ENCODE measurements at regions not wholly inside any gene's neighbourhood (a gene's known extent, or its start where the extent isn't known, plus 50 kb on each side); places are given as distances from the start of the nearest gene placed in this dataset.
A peak's percentile ranks its signal among the peaks of the same experiment; 100 is the strongest.

GRCh38 chr16:55204923-55205322, 119.1 kb upstream of the IRX6 start:
- peaks cover 1% of the 10 kb centered on the region for H3K27me3 Mint-ChIP-seq (ENCODE audit: insufficient read depth, low read depth, poor library complexity)
- no peaks in the 10 kb centered on the region for H3K9me3 Mint-ChIP-seq
- H3K36me3 Mint-ChIP-seq (ENCODE audit: low read depth), result no peaks in the 10 kb centered on the region
- DNase-seq (ENCODE audit: low spot score) (no peak), ATAC-seq (no peak)
- H3K9me2 ChIP-seq (ENCODE audit: insufficient read depth), result no peaks in the 10 kb centered on the region
- no peak overlapping the region for H3K27ac ChIP-seq (ENCODE audit: low read depth)
- TF ChIP-seq ZNF462 (CRISPR knock-in tag; IDR thresholded peaks at IDR 0.05), result no peak
- TF ChIP-seq EZH2phosphoT487 (IDR thresholded peaks at IDR 0.05; ENCODE audit: unreplicated experiment), result no peak
- no peak for TF ChIP-seq STAT1 (IDR thresholded peaks at IDR 0.05; ENCODE audit: unreplicated experiment)
- H3F3A ChIP-seq (replicated peaks; ENCODE audit: low read depth), result no peaks in the 10 kb centered on the region
- no peak overlapping the region for H3K4me2 ChIP-seq
- H3K4me1 Mint-ChIP-seq, result peaks cover 14% of the 10 kb centered on the region
- H3K79me2 ChIP-seq (replicated peaks; ENCODE audit: insufficient read depth), result no peaks in the 10 kb centered on the region
- no peak overlapping the region for H3K4me3 ChIP-seq
- H3K27me3 ChIP-seq (ENCODE audit: insufficient read depth), result no peaks in the 10 kb centered on the region
- H3K4me1 ChIP-seq (ENCODE audit: insufficient read depth), result no peaks in the 10 kb centered on the region
- H3K4me3 Mint-ChIP-seq, result no peak overlapping the region
- no peak overlapping the region for H3K27ac Mint-ChIP-seq
- H4K20me1 ChIP-seq (replicated peaks; ENCODE audit: insufficient read depth), result no peaks in the 10 kb centered on the region
- no peak overlapping the region for H2AFZ ChIP-seq
- no peaks in the 10 kb centered on the region for H3K36me3 ChIP-seq (ENCODE audit: insufficient read depth)

GRCh38 chr16:55207693-55208428, 116.1 kb upstream of the IRX6 start:
- no peak overlapping the region for H3K4me2 ChIP-seq
- ATAC-seq (peak; percentile 66), DNase-seq (ENCODE audit: low spot score) (peak; percentile 16)
- H3K4me3 ChIP-seq, result no peak overlapping the region
- no peaks in the 10 kb centered on the region for H3F3A ChIP-seq (replicated peaks; ENCODE audit: low read depth)
- Mint-ChIP-seq H3K36me3 (ENCODE audit: low read depth) (no peaks in the 10 kb centered on the region), H3K27ac (no peak overlapping the region), H3K9me3 (no peaks in the 10 kb centered on the region), H3K27me3 (ENCODE audit: insufficient read depth, low read depth, poor library complexity) (no peaks in the 10 kb centered on the region), H3K4me1 (peaks cover 4% of the 10 kb centered on the region; the same call in 2 of the 3 replicates), H3K4me3 (no peak overlapping the region)
- no peaks in the 10 kb centered on the region for H3K27me3 ChIP-seq (ENCODE audit: insufficient read depth)
- no peaks in the 10 kb centered on the region for H3K79me2 ChIP-seq (replicated peaks; ENCODE audit: insufficient read depth)
- no peak overlapping the region for H3K27ac ChIP-seq (ENCODE audit: low read depth)
- H3K9me2 ChIP-seq (ENCODE audit: insufficient read depth), result no peaks in the 10 kb centered on the region
- H3K4me1 ChIP-seq (ENCODE audit: insufficient read depth), result no peaks in the 10 kb centered on the region
- H2AFZ ChIP-seq, result peak overlapping the region; percentile 81; the same call in 1 of the 2 replicates
- H4K20me1 ChIP-seq (replicated peaks; ENCODE audit: insufficient read depth), result no peaks in the 10 kb centered on the region
- TF ChIP-seq JUNB (IDR thresholded peaks at IDR 0.05; ENCODE audit: unreplicated experiment) (no peak), STAT1 (IDR thresholded peaks at IDR 0.05; ENCODE audit: unreplicated experiment) (no peak), CTCF (conservative IDR thresholded peaks at IDR 0.05; ENCODE audit: low read depth in 2 of 2) (peak; percentile 33 to 47), POLR2AphosphoS5 (IDR thresholded peaks at IDR 0.05; ENCODE audit: low read depth) (no peak), EZH2phosphoT487 (IDR thresholded peaks at IDR 0.05; ENCODE audit: unreplicated experiment) (no peak)
- no peaks in the 10 kb centered on the region for H3K36me3 ChIP-seq (ENCODE audit: insufficient read depth)
